GM12874 (cell line): ENCODE measurements at regions not wholly inside any gene's neighbourhood (a gene's known extent, or its start where the extent isn't known, plus 50 kb on each side); places are given as distances from the start of the nearest gene placed in this dataset.

ENCODE experiments used
- TF ChIP-seq, protein P1 (sequence below): IDR thresholded peaks from 2 replicates; pipeline ENCODE4 v1.5.1; 2011; ENCODE audit warnings: low read depth, mild to moderate bottlenecking, control low read depth, low read length, moderate library complexity; ENCODE audit not compliant: insufficient read depth

DNA sequence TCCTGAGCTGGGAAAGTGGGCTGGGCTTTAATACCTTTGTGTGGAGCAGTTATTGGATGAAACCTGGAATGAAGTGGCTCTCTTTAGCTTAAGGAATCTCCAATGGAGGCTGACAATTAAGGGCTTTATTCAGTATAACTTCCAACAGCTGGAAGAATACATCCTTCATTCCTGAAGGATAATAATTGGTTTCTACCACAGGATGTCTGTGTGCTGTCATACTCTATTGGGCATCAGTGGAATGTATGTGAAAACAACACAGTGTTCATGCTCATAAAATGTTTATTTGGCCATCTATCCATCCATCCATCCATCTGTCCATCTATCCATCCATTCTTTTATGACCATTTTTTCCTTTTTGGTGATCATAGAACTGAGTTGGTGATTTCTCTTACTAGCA lies 220.7 kb upstream of the GAP43 start:
- TF ChIP-seq, protein P1, sequence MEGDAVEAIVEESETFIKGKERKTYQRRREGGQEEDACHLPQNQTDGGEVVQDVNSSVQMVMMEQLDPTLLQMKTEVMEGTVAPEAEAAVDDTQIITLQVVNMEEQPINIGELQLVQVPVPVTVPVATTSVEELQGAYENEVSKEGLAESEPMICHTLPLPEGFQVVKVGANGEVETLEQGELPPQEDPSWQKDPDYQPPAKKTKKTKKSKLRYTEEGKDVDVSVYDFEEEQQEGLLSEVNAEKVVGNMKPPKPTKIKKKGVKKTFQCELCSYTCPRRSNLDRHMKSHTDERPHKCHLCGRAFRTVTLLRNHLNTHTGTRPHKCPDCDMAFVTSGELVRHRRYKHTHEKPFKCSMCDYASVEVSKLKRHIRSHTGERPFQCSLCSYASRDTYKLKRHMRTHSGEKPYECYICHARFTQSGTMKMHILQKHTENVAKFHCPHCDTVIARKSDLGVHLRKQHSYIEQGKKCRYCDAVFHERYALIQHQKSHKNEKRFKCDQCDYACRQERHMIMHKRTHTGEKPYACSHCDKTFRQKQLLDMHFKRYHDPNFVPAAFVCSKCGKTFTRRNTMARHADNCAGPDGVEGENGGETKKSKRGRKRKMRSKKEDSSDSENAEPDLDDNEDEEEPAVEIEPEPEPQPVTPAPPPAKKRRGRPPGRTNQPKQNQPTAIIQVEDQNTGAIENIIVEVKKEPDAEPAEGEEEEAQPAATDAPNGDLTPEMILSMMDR: no peak

DNA sequence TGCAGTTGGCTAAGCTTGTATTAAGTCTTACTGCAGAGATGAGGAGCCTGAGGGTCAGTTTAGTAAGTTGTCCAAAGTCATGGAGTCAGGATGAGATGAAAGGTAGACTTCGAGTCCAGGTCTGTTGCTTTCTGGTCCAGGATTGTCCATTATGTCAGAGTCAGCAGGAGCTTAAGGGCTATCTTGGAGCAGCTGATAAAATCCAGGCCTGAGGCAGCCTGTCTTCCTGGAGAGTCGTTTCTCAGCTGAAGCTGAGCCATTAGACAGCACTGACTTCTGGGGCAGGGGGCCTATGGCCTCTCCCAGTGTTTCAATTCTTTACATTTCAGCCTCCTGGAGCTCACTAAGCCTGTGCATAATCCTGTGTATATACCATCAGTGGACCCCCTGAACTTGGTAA lies 219.5 kb upstream of the GAP43 start:
- TF ChIP-seq, protein P1: no peak

DNA sequence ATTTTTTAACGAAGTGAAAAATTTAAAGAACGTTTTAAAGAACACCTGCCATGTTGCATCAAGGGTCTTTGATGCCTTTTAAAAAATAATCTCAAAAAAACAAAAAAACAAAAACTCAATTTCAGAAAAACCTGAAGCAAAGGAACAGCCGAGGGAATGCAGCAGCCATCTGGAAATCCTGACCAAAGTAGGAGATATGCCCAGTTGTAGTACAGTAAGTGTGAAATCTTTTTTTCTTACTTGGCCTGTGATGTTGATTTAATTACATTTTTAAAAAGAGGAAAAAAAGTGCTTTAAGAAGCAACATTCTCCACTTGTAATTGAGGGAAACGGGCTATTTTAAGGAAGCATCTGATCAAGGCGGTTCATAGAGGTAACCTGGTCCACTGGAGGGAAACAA lies 213.7 kb upstream of the GAP43 start:
- TF ChIP-seq, protein P1: no peak

DNA sequence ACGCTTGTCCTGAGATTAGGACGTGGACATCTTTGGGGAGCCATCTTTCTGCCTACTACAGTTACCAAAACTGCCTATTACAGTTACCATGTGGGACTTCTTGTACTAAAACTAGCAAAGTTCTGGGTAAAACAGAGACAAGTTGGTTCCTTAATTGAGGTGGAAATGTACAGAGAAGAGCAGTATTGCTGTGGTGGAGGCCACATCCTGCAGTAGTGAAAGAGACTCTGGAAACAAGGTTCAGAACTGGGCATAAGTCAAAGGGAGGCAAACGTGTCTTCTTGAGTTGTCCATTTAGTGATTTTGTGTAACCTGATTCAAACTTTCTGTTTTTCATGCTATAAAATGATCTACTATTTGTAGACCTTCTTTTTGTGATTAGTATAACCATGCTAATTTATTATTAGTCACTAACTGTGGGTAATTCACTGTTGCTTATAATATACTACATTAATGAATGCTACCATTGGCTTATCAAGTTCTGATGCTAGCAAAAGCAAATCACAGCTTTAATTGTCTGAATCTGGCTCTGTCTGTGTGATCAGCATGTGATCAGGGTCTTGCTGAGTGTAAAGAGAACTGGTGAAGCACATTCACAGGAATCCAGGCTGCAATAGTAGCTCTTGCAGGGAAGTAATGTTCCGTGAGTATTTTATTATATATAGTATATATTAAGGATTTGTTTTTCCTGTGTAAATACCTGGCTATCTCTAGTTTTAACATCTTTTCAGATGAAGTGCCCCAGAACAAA lies 207.9 kb upstream of the GAP43 start:
- TF ChIP-seq, protein P1: no peak

DNA sequence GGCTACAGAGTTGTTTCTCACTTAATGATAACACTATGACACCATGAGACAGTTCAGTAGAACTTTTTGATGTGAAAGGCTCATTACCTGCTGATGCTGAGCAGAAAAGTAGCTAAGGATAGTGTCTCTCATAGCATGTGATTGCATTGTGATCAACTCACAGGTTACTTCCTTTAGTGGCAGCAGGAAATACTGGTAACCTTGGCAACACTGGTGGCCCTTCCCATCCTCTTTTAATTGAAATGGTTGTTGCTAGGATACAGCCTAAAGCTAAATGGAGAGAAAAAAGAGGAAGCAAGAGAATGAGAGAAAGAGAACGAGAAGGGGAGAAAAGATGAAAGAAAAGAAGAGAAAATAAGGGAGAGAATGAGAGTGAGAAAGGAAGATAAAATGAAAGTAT lies 204.7 kb upstream of the GAP43 start:
- TF ChIP-seq, protein P1: no peak

DNA sequence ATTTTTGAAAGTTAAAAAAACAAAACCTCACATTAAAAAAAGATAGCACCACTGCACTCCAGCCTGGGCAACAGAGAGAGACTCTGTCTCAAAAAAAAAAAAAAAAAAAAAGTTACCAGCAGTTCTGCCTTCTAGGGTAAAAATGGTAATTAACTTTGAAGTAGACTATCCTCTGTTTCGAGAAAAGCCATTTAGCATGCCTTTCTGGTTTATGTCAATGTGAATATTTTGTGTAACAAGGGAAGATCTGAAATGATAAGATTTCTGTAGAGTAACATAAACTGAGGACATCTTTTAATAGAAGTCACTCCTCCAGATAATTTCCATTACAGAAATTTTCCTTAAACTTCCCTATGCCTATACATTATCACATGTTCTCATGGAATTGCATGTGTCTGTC lies 203.2 kb upstream of the GAP43 start:
- TF ChIP-seq, protein P1: no peak

DNA sequence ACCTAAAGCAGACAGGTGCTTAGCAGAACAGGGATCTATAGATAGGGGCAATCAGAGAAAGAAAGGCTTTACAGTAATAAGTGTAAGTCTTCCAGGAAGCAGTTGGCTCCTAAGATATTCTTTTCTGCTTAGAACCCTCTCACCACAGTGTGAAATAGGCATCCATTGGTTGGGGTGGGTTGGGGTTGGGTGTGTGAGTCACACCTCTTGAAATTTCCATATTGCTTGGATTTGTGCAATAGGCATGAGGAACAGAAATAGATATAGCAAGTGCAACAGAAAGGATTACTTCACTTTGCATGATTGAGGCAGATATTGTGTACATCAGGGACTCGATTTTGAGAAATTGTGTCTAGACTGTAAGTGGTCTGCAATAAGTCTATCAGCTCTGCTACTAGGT lies 200.1 kb upstream of the GAP43 start:
- TF ChIP-seq, protein P1: no peak

DNA sequence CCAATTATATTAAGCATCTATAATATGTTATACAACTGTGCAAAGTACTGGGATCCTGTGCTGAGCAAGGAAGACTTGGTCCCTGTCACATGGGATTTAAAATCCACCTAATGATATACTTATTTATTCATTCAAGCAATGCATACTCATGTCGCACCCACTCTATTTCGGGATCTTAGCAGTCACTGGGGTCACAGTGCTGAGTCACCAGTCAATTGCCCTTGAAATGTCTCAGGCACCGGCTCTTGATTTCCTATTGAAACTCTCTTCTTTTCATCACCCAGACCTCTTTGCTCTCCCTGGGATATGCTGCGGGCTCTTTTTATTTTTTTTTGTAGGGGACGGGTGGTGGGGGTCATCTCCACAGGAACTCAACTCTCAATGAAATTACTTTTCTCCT lies 194.5 kb upstream of the GAP43 start:
- TF ChIP-seq, protein P1: no peak
